ENCODE measurements at regions not wholly inside any gene's neighbourhood (a gene's known extent, or its start where the extent isn't known, plus 50 kb on each side); places are given as distances from the start of the nearest gene placed in this dataset.
"Not testable (repeated sequence)": the region's sequence is repeated elsewhere in the genome, so short reads cannot be mapped to it uniquely, and the experiment has no call there.

GRCh38 chr6:159440349-159440748 is 252.7 kb downstream of the SOD2 start:
- no peak for DNase-seq

- no peak for DNase-seq
These were observed 253.4 kb downstream of the SOD2 start for GRCh38 chr6:159439651-159440050.

GRCh38 chr6:159438106-159438505 is 254.9 kb downstream of the SOD2 start:
- no peak for DNase-seq

- DNase-seq: no peak
These were observed 256.5 kb downstream of the SOD2 start for GRCh38 chr6:159436581-159436980.

- DNase-seq: no peak
These were observed 257.3 kb downstream of the SOD2 start for GRCh38 chr6:159435701-159436100.

GRCh38 chr6:159434410-159434809 is 258.6 kb downstream of the SOD2 start:
- no peak for DNase-seq

- DNase-seq: no peak
These were observed 259.5 kb downstream of the SOD2 start for GRCh38 chr6:159433550-159433949.

- DNase-seq: no peak
These were observed 261.3 kb downstream of the SOD2 start for GRCh38 chr6:159431750-159432149.

GRCh38 chr6:159430323-159430722 is 261.1 kb downstream of the FNDC1 start:
- DNase-seq: no peak

- DNase-seq: no peak
These were observed 260.2 kb downstream of the FNDC1 start for GRCh38 chr6:159429433-159429832.

GRCh38 chr6:159427771-159428170 is 258.6 kb downstream of the FNDC1 start:
- no peak for DNase-seq

- DNase-seq: no peak
These were observed 258.1 kb downstream of the FNDC1 start for GRCh38 chr6:159427335-159427734.

- DNase-seq: no peak
These were observed 256.2 kb downstream of the FNDC1 start for GRCh38 chr6:159425421-159425820.

GRCh38 chr6:159422041-159422984 is 253.1 kb downstream of the FNDC1 start:
- DNase-seq: no peak

- no peak for DNase-seq
These were observed 252.4 kb downstream of the FNDC1 start for GRCh38 chr6:159421586-159421985.

- no peak for DNase-seq
These were observed 249.8 kb downstream of the FNDC1 start for GRCh38 chr6:159418997-159419396.

- DNase-seq: no peak
These were observed 247.8 kb downstream of the FNDC1 start for GRCh38 chr6:159416891-159417560.

GRCh38 chr6:159415540-159415939 is 246.3 kb downstream of the FNDC1 start:
- DNase-seq: no peak

GRCh38 chr6:159414711-159415110 is 245.5 kb downstream of the FNDC1 start:
- no peak for DNase-seq

GRCh38 chr6:159407211-159407780 is 238.1 kb downstream of the FNDC1 start:
- not testable (repeated sequence) for DNase-seq

GRCh38 chr6:159404296-159404695 is 235.1 kb downstream of the FNDC1 start:
- no peak for DNase-seq

- no peak for DNase-seq
These were observed 231.6 kb downstream of the FNDC1 start for GRCh38 chr6:159400826-159401225.

GRCh38 chr6:159399751-159400221 is 230.6 kb downstream of the FNDC1 start:
- DNase-seq: no peak

GRCh38 chr6:159398633-159399032 is 229.4 kb downstream of the FNDC1 start:
- DNase-seq: no peak
